Esophagus (tissue), 2 donors: ENCODE measurements at regions not wholly inside any gene's neighbourhood (a gene's known extent, or its start where the extent isn't known, plus 50 kb on each side); places are given as distances from the start of the nearest gene placed in this dataset.

Source experiments
- H3K27ac ChIP-seq, 2 donors: one replicate each; pipeline ENCODE4 v1.5.1; 2013; ENCODE audit warnings: low read depth in 2 of 2, mild to moderate bottlenecking in 2 of 2, inconsistent platforms in 1 of 2, low read length in 1 of 2, moderate library complexity in 1 of 2
- H3K27me3 ChIP-seq, 2 donors: one replicate each; pipeline ENCODE4 v1.6.1; 2013; ENCODE audit warnings: low read length in 2 of 2, control low read depth in 1 of 2, mild to moderate bottlenecking in 1 of 2; ENCODE audit not compliant: insufficient read depth in 2 of 2, control insufficient read depth in 1 of 2
- H3K36me3 ChIP-seq, 2 donors: one replicate each; pipeline ENCODE4 v1.6.1; 2013; ENCODE audit warnings: low read length in 1 of 2; ENCODE audit not compliant: control insufficient read depth in 2 of 2, insufficient read depth in 2 of 2
- H3K4me1 ChIP-seq, 2 donors: one replicate each; pipeline ENCODE4 v1.6.1; 2013; ENCODE audit warnings: low read length in 1 of 2; ENCODE audit not compliant: control insufficient read depth in 2 of 2, insufficient read depth in 2 of 2
- H3K4me3 ChIP-seq, 2 donors: one replicate each; pipeline ENCODE4 v1.5.1; 2013; ENCODE audit warnings: low read length in 2 of 2, mild to moderate bottlenecking in 2 of 2, low read depth in 1 of 2, moderate library complexity in 1 of 2
- H3K9me3 ChIP-seq, 2 donors: one replicate each; pipeline ENCODE4 v1.6.1; 2013; ENCODE audit warnings: mild to moderate bottlenecking in 2 of 2, low read depth in 1 of 2, low read length in 1 of 2, moderate library complexity in 1 of 2; ENCODE audit not compliant: control insufficient read depth in 2 of 2, insufficient read depth in 1 of 2
- WGBS, 2 donors: extraction: QIAGEN DNeasy Blood & Tissue Kit; methylation state at CpG; one replicate each; pipeline ENCODE4 v1.1.7; 2013; 5-methylcytosine and 5-hydroxymethylcytosine counted together
- donor health status: healthy with polysubstance abuse.
- donor health status: Bipolar disorder and iron deficiency.

- Histone ChIP-seq H3K27me3 (no peaks in the 10 kb centered on the region), H3K9me3 (no peaks in the 10 kb centered on the region), H3K36me3 (no peaks in the 10 kb centered on the region), H3K27ac (no peak overlapping the region), H3K4me1 (no peaks in the 10 kb centered on the region), H3K4me3 (no peak overlapping the region)
- WGBS, 2 donors = 76 to 81% methylated on average over 3 of the region's 3 CpGs
Observed at GRCh38 chr4:177964061-177964460, 521.8 kb upstream of the AGA start.

- H3K4me3 ChIP-seq = no peak overlapping the region
- no peaks in the 10 kb centered on the region for H3K4me1 ChIP-seq
- no peak overlapping the region for H3K27ac ChIP-seq
- no peaks in the 10 kb centered on the region for H3K27me3 ChIP-seq
- H3K9me3 ChIP-seq = no peaks in the 10 kb centered on the region
- no peaks in the 10 kb centered on the region for H3K36me3 ChIP-seq
- WGBS, 2 donors = 45 to 67% methylated on average over 2 of the region's 2 CpGs
Observed at GRCh38 chr4:177964693-177965168, 522.5 kb upstream of the AGA start.

GRCh38 chr4:177967328-177967727, 525.1 kb upstream of the AGA start:
- no peaks in the 10 kb centered on the region for H3K27me3 ChIP-seq
- H3K4me3 ChIP-seq = no peak overlapping the region
- no peaks in the 10 kb centered on the region for H3K36me3 ChIP-seq
- no peaks in the 10 kb centered on the region for H3K4me1 ChIP-seq
- H3K9me3 ChIP-seq = no peaks in the 10 kb centered on the region
- 61 to 70% methylated on average over 3 of the region's 3 CpGs for WGBS, 2 donors
- no peak overlapping the region for H3K27ac ChIP-seq

GRCh38 chr4:177968817-177969442, 526.7 kb upstream of the AGA start:
- Histone ChIP-seq H3K36me3 (no peaks in the 10 kb centered on the region), H3K27me3 (no peaks in the 10 kb centered on the region), H3K4me1 (no peaks in the 10 kb centered on the region), H3K9me3 (no peaks in the 10 kb centered on the region), H3K4me3 (no peak overlapping the region), H3K27ac (no peak overlapping the region)
- WGBS, 2 donors = 65 to 68% methylated on average over 4 of the region's 4 CpGs

GRCh38 chr4:177974461-177974860, 532.2 kb upstream of the AGA start:
- Histone ChIP-seq H3K27me3 (no peaks in the 10 kb centered on the region), H3K36me3 (no peaks in the 10 kb centered on the region), H3K4me3 (no peak overlapping the region), H3K27ac (no peak overlapping the region), H3K9me3 (peaks cover 0 to 1% of the 10 kb centered on the region in 2 donors), H3K4me1 (no peaks in the 10 kb centered on the region)
- 69 to 77% methylated on average over 1 of the region's 1 CpG for WGBS, 2 donors

GRCh38 chr4:177975315-177975987, 533.2 kb upstream of the AGA start:
- Histone ChIP-seq H3K27ac (no peak overlapping the region), H3K4me3 (no peak overlapping the region), H3K4me1 (no peaks in the 10 kb centered on the region), H3K27me3 (no peaks in the 10 kb centered on the region), H3K36me3 (no peaks in the 10 kb centered on the region), H3K9me3 (peaks cover 0 to 3% of the 10 kb centered on the region in 2 donors)
- 38 to 50% methylated on average over 2 of the region's 2 CpGs for WGBS, 2 donors

- no peak overlapping the region for H3K27ac ChIP-seq
- H3K9me3 ChIP-seq = no peaks in the 10 kb centered on the region
- no peaks in the 10 kb centered on the region for H3K4me1 ChIP-seq
- no peaks in the 10 kb centered on the region for H3K36me3 ChIP-seq
- H3K4me3 ChIP-seq = no peak overlapping the region
- 78 to 85% methylated on average over 1 of the region's 1 CpG for WGBS, 2 donors
- no peaks in the 10 kb centered on the region for H3K27me3 ChIP-seq
Observed at GRCh38 chr4:177986236-177986635, 544.0 kb upstream of the AGA start.

GRCh38 chr4:177987896-177988295, 545.7 kb upstream of the AGA start:
- H3K27me3 ChIP-seq = no peaks in the 10 kb centered on the region
- H3K4me1 ChIP-seq = no peaks in the 10 kb centered on the region
- H3K36me3 ChIP-seq = no peaks in the 10 kb centered on the region
- WGBS, 2 donors = 62 to 79% methylated on average over 1 of the region's 1 CpG
- H3K4me3 ChIP-seq = no peak overlapping the region
- no peak overlapping the region for H3K27ac ChIP-seq
- no peaks in the 10 kb centered on the region for H3K9me3 ChIP-seq

- Histone ChIP-seq H3K4me3 (no peak overlapping the region), H3K36me3 (no peaks in the 10 kb centered on the region), H3K4me1 (no peaks in the 10 kb centered on the region), H3K9me3 (no peaks in the 10 kb centered on the region), H3K27me3 (no peaks in the 10 kb centered on the region), H3K27ac (no peak overlapping the region)
- WGBS, 2 donors = 50 to 54% methylated on average over 4 of the region's 4 CpGs
Observed at GRCh38 chr4:177989503-177990201, 547.4 kb upstream of the AGA start.
